GM12864 (cell line): ENCODE measurements at regions not wholly inside any gene's neighbourhood (a gene's known extent, or its start where the extent isn't known, plus 50 kb on each side); places are given as distances from the start of the nearest gene placed in this dataset.

ENCODE experiments used
- DNase-seq: peaks from one replicate; pipeline ENCODE4 v3.0.0-alpha.2; 2011; ENCODE audit warnings: low read depth
- H3K4me3 ChIP-seq: 2 replicates; pipeline ENCODE4 v1.5.1; 2011; ENCODE audit warnings: mild to moderate bottlenecking, low read depth, low read length, control low read depth
- CTCF ChIP-seq: IDR thresholded peaks from 2 replicates; pipeline ENCODE4 v1.5.1; 2011; ENCODE audit warnings: low read depth, mild to moderate bottlenecking, moderate library complexity, low read length, control low read depth, inconsistent platforms; ENCODE audit errors: missing control alignments

GRCh38 chr2:128564551-128564950, 245.9 kb upstream of the HS6ST1 start:
- DNase-seq: no peak
- H3K4me3 ChIP-seq: no peak overlapping the region

GRCh38 chr2:128565441-128565840, 246.8 kb upstream of the HS6ST1 start:
- TF ChIP-seq CTCF: no peak
- DNase-seq: no peak

More at GRCh38 chr2:128564551-128564950, 245.9 kb upstream of the HS6ST1 start:
- no peak for TF ChIP-seq CTCF

GRCh38 chr2:128566671-128567070, 248.0 kb upstream of the HS6ST1 start:
- DNase-seq: no peak
- no peak overlapping the region for H3K4me3 ChIP-seq
- TF ChIP-seq CTCF: no peak

More at GRCh38 chr2:128565441-128565840, 246.8 kb upstream of the HS6ST1 start:
- H3K4me3 ChIP-seq: no peak overlapping the region

- no peak for DNase-seq
- no peak overlapping the region for H3K4me3 ChIP-seq
- TF ChIP-seq CTCF: no peak
Observed at GRCh38 chr2:128568106-128568505, 249.4 kb upstream of the HS6ST1 start.

- no peak for DNase-seq
- H3K4me3 ChIP-seq: no peak overlapping the region
- no peak for TF ChIP-seq CTCF
Observed at GRCh38 chr2:128573116-128573515, 254.4 kb upstream of the HS6ST1 start.

GRCh38 chr2:128573531-128573930, 254.9 kb upstream of the HS6ST1 start:
- H3K4me3 ChIP-seq: no peak overlapping the region
- TF ChIP-seq CTCF: no peak
- no peak for DNase-seq

GRCh38 chr2:128577141-128577930, 258.7 kb upstream of the HS6ST1 start:
- H3K4me3 ChIP-seq: no peak overlapping the region
- TF ChIP-seq CTCF: no peak
- no peak for DNase-seq
